COLO668 (cell line): ENCODE measurements at regions not wholly inside any gene's neighbourhood (a gene's known extent, or its start where the extent isn't known, plus 50 kb on each side); places are given as distances from the start of the nearest gene placed in this dataset.

ENCODE experiments used
- DNase-seq: peaks from one replicate; lab custom pipeline; 2025; ENCODE audit not compliant: unreplicated experiment; lab: John Stamatoyannopoulos, UW

GRCh38 chr7:19215412-19215811 lies 70.2 kb upstream of the FERD3L start:
- DNase-seq: no peak

DNA sequence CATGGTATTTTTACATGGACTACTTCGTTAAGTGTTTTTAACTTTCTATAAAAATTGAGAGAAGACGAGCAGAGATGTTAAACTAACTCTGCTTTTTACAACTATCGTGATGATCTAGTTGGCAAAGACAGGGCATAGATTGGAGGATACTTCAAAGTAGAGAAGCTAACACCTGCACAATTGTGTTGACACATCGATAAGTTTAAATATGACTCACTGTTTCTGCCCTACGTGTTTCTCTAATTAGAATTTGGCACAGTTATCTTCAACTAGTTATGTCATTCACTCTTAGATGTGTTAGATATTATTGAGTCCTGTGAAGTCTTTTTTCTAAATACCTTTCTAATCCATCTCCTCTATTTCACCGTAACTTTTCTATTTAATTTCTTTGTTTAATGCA lies 68.5 kb upstream of the FERD3L start:
- no peak for DNase-seq

- no peak for DNase-seq
Observed at GRCh38 chr7:19210893-19211413, 65.7 kb upstream of the FERD3L start.

GRCh38 chr7:19209166-19209696 lies 64.0 kb upstream of the FERD3L start:
- no peak for DNase-seq

- DNase-seq: no peak
Observed at GRCh38 chr7:19206721-19207120, 61.5 kb upstream of the FERD3L start.

GRCh38 chr7:19203686-19204085 lies 58.5 kb upstream of the FERD3L start:
- no peak for DNase-seq

DNA sequence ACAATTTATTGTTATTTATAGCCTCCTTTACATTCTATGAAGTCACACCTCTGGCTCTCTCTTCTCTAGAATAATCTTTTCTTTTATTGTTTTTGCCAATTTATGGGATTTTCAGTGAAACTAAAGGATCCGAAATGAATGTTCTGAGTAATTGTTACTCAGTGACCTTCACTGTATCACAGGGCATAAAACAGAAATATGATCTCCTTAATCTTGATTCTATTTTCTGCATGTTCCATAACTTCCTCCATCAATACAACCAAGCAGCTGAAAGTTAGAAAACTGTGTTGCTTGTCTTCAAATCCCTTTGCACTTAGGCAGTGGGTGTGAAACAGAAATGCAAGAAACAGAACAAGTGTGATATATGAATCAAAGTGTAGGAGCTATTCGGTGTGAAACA lies 57.4 kb upstream of the FERD3L start:
- DNase-seq: no peak
